GM23338 (cell line): ENCODE measurements at regions not wholly inside any gene's neighbourhood (a gene's known extent, or its start where the extent isn't known, plus 50 kb on each side); places are given as distances from the start of the nearest gene placed in this dataset.

Experiments used
- CREB1 ChIP-seq: fragments of 250-450 bp; sonication (Bioruptor Pico); IDR thresholded peaks from 2 replicates; pipeline ENCODE4 v1.5.0; 2020; ENCODE audit warnings: low read depth, mild to moderate bottlenecking, moderate library complexity
- CTCF ChIP-seq, 2 experiments: fragments of 200-600 bp in 1 of 2; sonication (generic) in 1 of 2; conservative IDR thresholded peaks; 2 replicates each; pipeline versions ENCODE4 v1.5.1 to v1.6.1; 2016 to 2017; ENCODE audit warnings: antibody characterized with exemption in 2 of 2, low read depth in 2 of 2, mild to moderate bottlenecking in 2 of 2, moderate library complexity in 1 of 2
- ETS1 ChIP-seq: IDR thresholded peaks from 2 replicates; pipeline ENCODE4 v1.6.1; 2016; ENCODE audit warnings: antibody characterized with exemption
- EZH2 ChIP-seq: fragments of 200-600 bp; sonication (generic); IDR thresholded peaks from one replicate; pipeline ENCODE4 v1.8.0; 2017; ENCODE audit warnings: antibody characterized with exemption, mild to moderate bottlenecking, low read depth; ENCODE audit not compliant: unreplicated experiment
- EZH2phosphoT487 ChIP-seq: fragments of 200-600 bp; sonication (generic); IDR thresholded peaks from one replicate; pipeline ENCODE4 v1.8.1; 2018; ENCODE audit warnings: antibody characterized with exemption; ENCODE audit not compliant: unreplicated experiment
- JUNB ChIP-seq: IDR thresholded peaks from one replicate; pipeline ENCODE4 v1.6.1; 2016; ENCODE audit warnings: antibody characterized with exemption; ENCODE audit not compliant: unreplicated experiment
- NANOG ChIP-seq: IDR thresholded peaks from 2 replicates; pipeline ENCODE4 v1.6.1; 2016; ENCODE audit warnings: antibody characterized with exemption, borderline replicate concordance
- POLR2AphosphoS5 ChIP-seq: IDR thresholded peaks from 2 replicates; pipeline ENCODE4 v1.6.1; 2016; ENCODE audit warnings: antibody characterized with exemption, low read depth
- REST ChIP-seq: IDR thresholded peaks from one replicate; pipeline ENCODE4 v1.6.1; 2018; ENCODE audit warnings: antibody characterized with exemption; ENCODE audit not compliant: unreplicated experiment
- STAT1 ChIP-seq: IDR thresholded peaks from one replicate; pipeline ENCODE4 v1.6.1; 2016; ENCODE audit warnings: antibody characterized with exemption; ENCODE audit not compliant: unreplicated experiment
- ZNF114 ChIP-seq: fragments of 250-450 bp; sonication (Bioruptor Pico); IDR thresholded peaks from 2 replicates; pipeline ENCODE4 v1.5.0; 2020; ENCODE audit warnings: mild to moderate bottlenecking, moderate library complexity
- ZNF331 ChIP-seq: fragments of 250-450 bp; sonication (Bioruptor Pico); IDR thresholded peaks from 2 replicates; pipeline ENCODE4 v1.5.0; 2020; ENCODE audit warnings: low read depth, mild to moderate bottlenecking, moderate library complexity
- ZNF462 ChIP-seq: fragments of 250-450 bp; sonication (Bioruptor Pico); IDR thresholded peaks from 2 replicates; pipeline ENCODE4 v1.5.0; 2020; ENCODE audit warnings: mild to moderate bottlenecking, moderate library complexity

- no peak for TF ChIP-seq CTCF (conservative IDR thresholded peaks at IDR 0.05; ENCODE audit: low read depth in 2 of 2)
- TF ChIP-seq ZNF462, result no peak
- TF ChIP-seq EZH2, result no peak
- no peak for TF ChIP-seq CREB1 (CRISPR knock-in tag)
- TF ChIP-seq POLR2AphosphoS5, result no peak
- TF ChIP-seq REST, result no peak
- no peak for TF ChIP-seq EZH2phosphoT487
- no peak for TF ChIP-seq STAT1
- TF ChIP-seq JUNB, result no peak
- no peak for TF ChIP-seq ETS1
- TF ChIP-seq ZNF331, result no peak
- no peak for TF ChIP-seq ZNF114 (CRISPR knock-in tag)
- no peak for TF ChIP-seq NANOG
These were observed 1710.4 kb downstream of the SUCLG1 start for GRCh38 chr2:82748653-82749052.
